ENCODE measurements at regions not wholly inside any gene's neighbourhood (a gene's known extent, or its start where the extent isn't known, plus 50 kb on each side); places are given as distances from the start of the nearest gene placed in this dataset.

DNA sequence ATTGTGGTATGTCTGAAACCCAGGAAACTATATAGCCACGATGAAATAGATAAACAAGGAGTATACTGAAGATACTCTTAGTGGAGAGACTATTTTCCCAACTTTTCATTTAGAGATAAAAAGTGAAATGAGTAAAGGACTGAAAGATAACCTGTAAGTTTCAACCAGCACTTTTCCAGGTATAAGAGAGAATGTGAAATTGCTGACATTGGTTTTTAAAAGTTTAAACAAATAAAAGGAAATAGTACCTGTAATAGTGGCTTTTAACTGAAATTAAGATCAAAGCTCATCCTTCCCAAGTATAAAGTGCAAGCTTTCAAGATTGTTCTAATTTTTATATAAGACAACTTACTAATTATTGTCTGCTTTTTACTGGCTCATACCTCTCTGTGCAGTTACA is 130.2 kb upstream of the CCN2 start:
- TF ChIP-seq, protein P1, sequence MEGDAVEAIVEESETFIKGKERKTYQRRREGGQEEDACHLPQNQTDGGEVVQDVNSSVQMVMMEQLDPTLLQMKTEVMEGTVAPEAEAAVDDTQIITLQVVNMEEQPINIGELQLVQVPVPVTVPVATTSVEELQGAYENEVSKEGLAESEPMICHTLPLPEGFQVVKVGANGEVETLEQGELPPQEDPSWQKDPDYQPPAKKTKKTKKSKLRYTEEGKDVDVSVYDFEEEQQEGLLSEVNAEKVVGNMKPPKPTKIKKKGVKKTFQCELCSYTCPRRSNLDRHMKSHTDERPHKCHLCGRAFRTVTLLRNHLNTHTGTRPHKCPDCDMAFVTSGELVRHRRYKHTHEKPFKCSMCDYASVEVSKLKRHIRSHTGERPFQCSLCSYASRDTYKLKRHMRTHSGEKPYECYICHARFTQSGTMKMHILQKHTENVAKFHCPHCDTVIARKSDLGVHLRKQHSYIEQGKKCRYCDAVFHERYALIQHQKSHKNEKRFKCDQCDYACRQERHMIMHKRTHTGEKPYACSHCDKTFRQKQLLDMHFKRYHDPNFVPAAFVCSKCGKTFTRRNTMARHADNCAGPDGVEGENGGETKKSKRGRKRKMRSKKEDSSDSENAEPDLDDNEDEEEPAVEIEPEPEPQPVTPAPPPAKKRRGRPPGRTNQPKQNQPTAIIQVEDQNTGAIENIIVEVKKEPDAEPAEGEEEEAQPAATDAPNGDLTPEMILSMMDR (optimal IDR thresholded peaks at IDR 0.05 in 1 of 3, IDR thresholded peaks at IDR 0.05 in 1 of 3, conservative IDR thresholded peaks at IDR 0.05 in 1 of 3; ENCODE audit: extremely low read depth in 1 of 3, insufficient read depth in 2 of 3, low read length in 3 of 3), result no peak
- no peak for TF ChIP-seq EZH2 (IDR thresholded peaks at IDR 0.05; ENCODE audit: low read length)
- H3K4me3 ChIP-seq (ENCODE audit: control insufficient read depth in 2 of 3, extremely low read depth in 1 of 3, insufficient read depth in 2 of 3, low read depth in 1 of 3, low read length in 3 of 3), result no peak overlapping the region
- H3K79me2 ChIP-seq (ENCODE audit: control insufficient read depth, insufficient read depth, low read length), result no peaks in the 10 kb centered on the region
- no peak overlapping the region for H2AFZ ChIP-seq (ENCODE audit: control insufficient read depth, low read length)
- peaks cover 17% of the 10 kb centered on the region for H3K4me1 ChIP-seq (ENCODE audit: control insufficient read depth, extremely low read depth, insufficient read depth, low read length)
- H3K27me3 ChIP-seq (ENCODE audit: control insufficient read depth, extremely low read depth, insufficient read depth, low read length), result no peaks in the 10 kb centered on the region
- no peaks in the 10 kb centered on the region for H4K20me1 ChIP-seq (ENCODE audit: control insufficient read depth, extremely low read depth, insufficient read depth, low read length)
- no peak overlapping the region for H3K9ac ChIP-seq (ENCODE audit: control insufficient read depth, extremely low read depth, insufficient read depth, low read length)
- dilution Hi-C loops (cut with MboI; ENCODE audit: extremely low pct_ligation_motif_present, low sequenced_read_pairs), result no loop called here
- no peak overlapping the region for H3K4me2 ChIP-seq (ENCODE audit: control insufficient read depth, extremely low read depth, insufficient read depth, low read depth, low read length)
- no peak for FAIRE-seq
- H3K36me3 ChIP-seq (ENCODE audit: control insufficient read depth in 2 of 2, extremely low read depth in 1 of 2, insufficient read depth in 2 of 2, low read length in 2 of 2), result no peaks in the 10 kb centered on the region
- H3K9me3 ChIP-seq (ENCODE audit: control insufficient read depth, low read depth, low read length), result no peaks in the 10 kb centered on the region
- no peak for DNase-seq (ENCODE audit: low read depth, low spot score)
- no peaks in the 10 kb centered on the region for H3K9me1 ChIP-seq (ENCODE audit: control insufficient read depth, extremely low read depth, insufficient read depth, low read length)
- no peak overlapping the region for H3K27ac ChIP-seq (ENCODE audit: control insufficient read depth, insufficient read depth, low read length)

DNA sequence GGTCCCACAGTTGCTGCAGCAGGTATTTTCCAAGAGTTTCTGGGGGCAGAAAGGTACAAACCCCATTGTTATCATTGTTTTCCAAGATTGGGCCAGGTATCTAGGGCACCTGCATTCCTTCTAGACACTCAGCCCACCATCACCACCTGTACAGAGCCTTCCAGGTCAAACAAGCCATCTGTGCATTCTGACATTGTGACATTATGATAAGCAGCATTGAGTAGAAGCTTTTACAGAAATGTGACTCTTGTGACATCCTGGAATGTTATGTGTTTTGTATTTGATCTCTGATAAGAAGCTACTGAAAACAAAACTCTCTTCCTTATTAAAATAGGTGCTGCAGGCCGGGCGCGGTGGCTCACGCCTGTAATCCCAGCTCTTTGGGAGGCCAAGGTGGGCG is 128.1 kb upstream of the CCN2 start:
- H4K20me1 ChIP-seq (ENCODE audit: control insufficient read depth, extremely low read depth, insufficient read depth, low read length), result no peaks in the 10 kb centered on the region
- no peaks in the 10 kb centered on the region for H3K79me2 ChIP-seq (ENCODE audit: control insufficient read depth, insufficient read depth, low read length)
- H3K9me3 ChIP-seq (ENCODE audit: control insufficient read depth, low read depth, low read length), result no peaks in the 10 kb centered on the region
- H3K27ac ChIP-seq (ENCODE audit: control insufficient read depth, insufficient read depth, low read length), result no peak overlapping the region
- no peaks in the 10 kb centered on the region for H3K36me3 ChIP-seq (ENCODE audit: control insufficient read depth in 2 of 2, extremely low read depth in 1 of 2, insufficient read depth in 2 of 2, low read length in 2 of 2)
- dilution Hi-C loops (cut with MboI; ENCODE audit: extremely low pct_ligation_motif_present, low sequenced_read_pairs), result no loop called here
- H3K27me3 ChIP-seq (ENCODE audit: control insufficient read depth, extremely low read depth, insufficient read depth, low read length), result no peaks in the 10 kb centered on the region
- H3K9me1 ChIP-seq (ENCODE audit: control insufficient read depth, extremely low read depth, insufficient read depth, low read length), result no peaks in the 10 kb centered on the region
- peaks cover 5% of the 10 kb centered on the region for H3K4me1 ChIP-seq (ENCODE audit: control insufficient read depth, extremely low read depth, insufficient read depth, low read length)
- H2AFZ ChIP-seq (ENCODE audit: control insufficient read depth, low read length), result no peak overlapping the region
- H3K9ac ChIP-seq (ENCODE audit: control insufficient read depth, extremely low read depth, insufficient read depth, low read length), result no peak overlapping the region
- TF ChIP-seq EZH2 (IDR thresholded peaks at IDR 0.05; ENCODE audit: low read length), result no peak
- TF ChIP-seq, protein P1 (optimal IDR thresholded peaks at IDR 0.05 in 1 of 3, IDR thresholded peaks at IDR 0.05 in 1 of 3, conservative IDR thresholded peaks at IDR 0.05 in 1 of 3; ENCODE audit: extremely low read depth in 1 of 3, insufficient read depth in 2 of 3, low read length in 3 of 3), result no peak
- no peak overlapping the region for H3K4me2 ChIP-seq (ENCODE audit: control insufficient read depth, extremely low read depth, insufficient read depth, low read depth, low read length)
- no peak for FAIRE-seq
- no peak for DNase-seq (ENCODE audit: low read depth, low spot score)
- H3K4me3 ChIP-seq (ENCODE audit: control insufficient read depth in 2 of 3, extremely low read depth in 1 of 3, insufficient read depth in 2 of 3, low read depth in 1 of 3, low read length in 3 of 3), result no peak overlapping the region

All from keratinocyte (primary cell).